ENCODE measurements at regions not wholly inside any gene's neighbourhood (a gene's known extent, or its start where the extent isn't known, plus 50 kb on each side); places are given as distances from the start of the nearest gene placed in this dataset.

GRCh38 chr5:174617285-174617684 lies 107.1 kb upstream of the MSX2 start:
- DNase-seq (ENCODE audit: low spot score in 2 of 2) = no peak
- H3K4me3 ChIP-seq = no peak overlapping the region
- H3K27ac ChIP-seq = no peak overlapping the region
- no peaks in the 10 kb centered on the region for H3K36me3 ChIP-seq
- 89% methylated on average over 2 of the region's 2 CpGs for WGBS
- peaks cover 3% of the 10 kb centered on the region for H3K4me1 ChIP-seq
- TF ChIP-seq, protein P1, sequence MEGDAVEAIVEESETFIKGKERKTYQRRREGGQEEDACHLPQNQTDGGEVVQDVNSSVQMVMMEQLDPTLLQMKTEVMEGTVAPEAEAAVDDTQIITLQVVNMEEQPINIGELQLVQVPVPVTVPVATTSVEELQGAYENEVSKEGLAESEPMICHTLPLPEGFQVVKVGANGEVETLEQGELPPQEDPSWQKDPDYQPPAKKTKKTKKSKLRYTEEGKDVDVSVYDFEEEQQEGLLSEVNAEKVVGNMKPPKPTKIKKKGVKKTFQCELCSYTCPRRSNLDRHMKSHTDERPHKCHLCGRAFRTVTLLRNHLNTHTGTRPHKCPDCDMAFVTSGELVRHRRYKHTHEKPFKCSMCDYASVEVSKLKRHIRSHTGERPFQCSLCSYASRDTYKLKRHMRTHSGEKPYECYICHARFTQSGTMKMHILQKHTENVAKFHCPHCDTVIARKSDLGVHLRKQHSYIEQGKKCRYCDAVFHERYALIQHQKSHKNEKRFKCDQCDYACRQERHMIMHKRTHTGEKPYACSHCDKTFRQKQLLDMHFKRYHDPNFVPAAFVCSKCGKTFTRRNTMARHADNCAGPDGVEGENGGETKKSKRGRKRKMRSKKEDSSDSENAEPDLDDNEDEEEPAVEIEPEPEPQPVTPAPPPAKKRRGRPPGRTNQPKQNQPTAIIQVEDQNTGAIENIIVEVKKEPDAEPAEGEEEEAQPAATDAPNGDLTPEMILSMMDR (IDR thresholded peaks at IDR 0.05) = no peak
- TF ChIP-seq POLR2AphosphoS5 (IDR thresholded peaks at IDR 0.05) (no peak), EP300 (IDR thresholded peaks at IDR 0.05) (no peak), POLR2A (IDR thresholded peaks at IDR 0.05) (no peak)
- H3K27me3 ChIP-seq = peaks cover 17% of the 10 kb centered on the region
- no peaks in the 10 kb centered on the region for H3K9me3 ChIP-seq

- no peaks in the 10 kb centered on the region for H3K4me1 ChIP-seq
- H3K36me3 ChIP-seq = no peaks in the 10 kb centered on the region
- WGBS = 78% methylated on average over 9 of the region's 10 CpGs
- no peaks in the 10 kb centered on the region for H3K9me3 ChIP-seq
- H3K4me3 ChIP-seq = no peak overlapping the region
- TF ChIP-seq POLR2A (IDR thresholded peaks at IDR 0.05) (no peak), EP300 (IDR thresholded peaks at IDR 0.05) (no peak), POLR2AphosphoS5 (IDR thresholded peaks at IDR 0.05) (no peak)
- DNase-seq (ENCODE audit: low spot score in 2 of 2) = no peak
- H3K27ac ChIP-seq = no peak overlapping the region
- peaks cover 17% of the 10 kb centered on the region for H3K27me3 ChIP-seq
These were observed 106.5 kb upstream of the MSX2 start for GRCh38 chr5:174617910-174618309.

DNA sequence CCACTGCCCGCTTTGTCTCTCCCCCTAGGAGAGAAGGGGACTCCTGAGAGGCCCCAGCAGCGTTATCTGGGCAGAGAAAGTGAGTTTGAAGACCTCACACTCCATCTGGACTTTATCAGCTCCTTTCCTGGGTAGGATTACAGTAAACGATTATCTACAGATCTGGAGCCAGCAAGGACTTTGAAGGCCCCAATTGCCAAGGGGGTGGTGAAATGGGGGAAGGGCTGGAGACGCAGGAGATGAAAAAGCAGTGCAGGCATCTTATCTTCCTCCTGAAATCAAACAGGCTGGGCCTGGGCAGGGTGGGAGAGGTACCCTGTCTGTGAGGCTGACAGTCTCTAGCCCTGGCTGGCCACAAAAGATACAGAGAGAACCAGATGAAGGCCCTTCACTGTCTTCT lies 105.8 kb upstream of the MSX2 start:
- WGBS = 79% methylated on average over 4 of the region's 4 CpGs
- Histone ChIP-seq H3K27me3 (peaks cover 17% of the 10 kb centered on the region), H3K27ac (no peak overlapping the region), H3K4me1 (no peaks in the 10 kb centered on the region), H3K9me3 (no peaks in the 10 kb centered on the region), H3K4me3 (no peak overlapping the region), H3K36me3 (no peaks in the 10 kb centered on the region)
- DNase-seq (ENCODE audit: low spot score in 2 of 2) = no peak
- no peak for TF ChIP-seq POLR2AphosphoS5 (IDR thresholded peaks at IDR 0.05)
- TF ChIP-seq, protein P1 (IDR thresholded peaks at IDR 0.05) = no peak

DNA sequence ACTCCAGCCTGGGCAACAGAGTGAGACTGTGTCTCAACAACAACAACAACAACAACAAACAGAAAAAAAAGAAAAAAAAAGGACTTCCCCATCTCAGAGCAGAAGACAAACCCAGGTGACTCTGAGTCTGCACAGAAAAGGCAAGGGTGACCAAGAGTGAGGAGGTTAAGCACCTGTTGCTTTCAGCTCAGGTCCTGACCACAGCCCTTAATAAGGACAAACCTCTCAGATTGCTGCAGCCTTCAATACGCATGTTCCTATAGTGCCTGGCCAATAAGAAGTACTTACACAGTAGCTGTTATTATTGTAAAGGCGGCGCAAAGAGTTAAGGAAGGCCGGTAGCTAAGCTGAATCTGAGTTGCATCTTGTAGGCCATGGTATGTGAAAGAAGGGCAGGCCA lies 102.3 kb upstream of the MSX2 start:
- H3K4me1 ChIP-seq = no peaks in the 10 kb centered on the region
- H3K4me3 ChIP-seq = no peak overlapping the region
- H3K27me3 ChIP-seq = peaks cover 15% of the 10 kb centered on the region
- 95% methylated on average over 4 of the region's 4 CpGs for WGBS
- H3K36me3 ChIP-seq = no peaks in the 10 kb centered on the region
- TF ChIP-seq EP300 (IDR thresholded peaks at IDR 0.05) (no peak), POLR2AphosphoS5 (IDR thresholded peaks at IDR 0.05) (no peak), POLR2A (IDR thresholded peaks at IDR 0.05) (no peak)
- TF ChIP-seq, protein P1 (IDR thresholded peaks at IDR 0.05) = no peak
- no peak overlapping the region for H3K27ac ChIP-seq
- H3K9me3 ChIP-seq = no peaks in the 10 kb centered on the region
- DNase-seq (ENCODE audit: low spot score in 2 of 2) = no peak

DNA sequence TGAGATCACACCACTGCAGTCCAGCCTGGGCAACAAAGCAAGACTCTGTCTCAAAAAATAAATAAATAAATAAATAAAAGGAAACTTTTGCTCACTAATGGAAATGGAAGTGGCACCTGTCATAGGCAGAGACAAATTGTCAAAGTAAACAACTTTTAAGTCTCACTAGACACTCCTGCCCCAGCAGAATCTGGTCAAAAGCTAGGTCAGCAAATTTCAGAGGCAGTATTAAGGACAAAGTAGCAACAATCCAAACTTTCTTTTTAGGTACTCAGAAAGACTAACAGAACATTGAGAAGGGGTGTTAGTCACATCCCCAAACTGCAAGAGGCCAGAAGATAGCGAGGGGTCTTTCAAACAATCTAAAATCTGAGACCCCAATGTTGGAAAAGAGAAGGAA lies 101.4 kb upstream of the MSX2 start:
- TF ChIP-seq, protein P1 (IDR thresholded peaks at IDR 0.05) = no peak
- TF ChIP-seq EP300 (IDR thresholded peaks at IDR 0.05) = no peak
- no peak for TF ChIP-seq POLR2A (IDR thresholded peaks at IDR 0.05)
- TF ChIP-seq POLR2AphosphoS5 (IDR thresholded peaks at IDR 0.05) = no peak
- WGBS = 94% methylated on average over 1 of the region's 1 CpG
- Histone ChIP-seq H3K9me3 (no peaks in the 10 kb centered on the region), H3K4me3 (no peak overlapping the region), H3K4me1 (no peaks in the 10 kb centered on the region), H3K27me3 (peaks cover 14% of the 10 kb centered on the region), H3K27ac (no peak overlapping the region), H3K36me3 (no peaks in the 10 kb centered on the region)
- no peak for DNase-seq (ENCODE audit: low spot score in 2 of 2)

- Histone ChIP-seq H3K9me3 (no peaks in the 10 kb centered on the region), H3K4me1 (no peaks in the 10 kb centered on the region), H3K27ac (no peak overlapping the region), H3K27me3 (peaks cover 9% of the 10 kb centered on the region), H3K4me3 (no peak overlapping the region), H3K36me3 (no peaks in the 10 kb centered on the region)
- no peak for DNase-seq (ENCODE audit: low spot score in 2 of 2)
- 83% methylated on average over 7 of the region's 7 CpGs for WGBS
- TF ChIP-seq EP300 (IDR thresholded peaks at IDR 0.05) (no peak), POLR2A (IDR thresholded peaks at IDR 0.05) (no peak), POLR2AphosphoS5 (IDR thresholded peaks at IDR 0.05) (no peak)
- TF ChIP-seq, protein P1 (IDR thresholded peaks at IDR 0.05) = no peak
These were observed 100.9 kb upstream of the MSX2 start for GRCh38 chr5:174623433-174624019.

Measured in suprapubic skin (tissue), 4 donors.